ENCODE measurements at regions not wholly inside any gene's neighbourhood (a gene's known extent, or its start where the extent isn't known, plus 50 kb on each side); places are given as distances from the start of the nearest gene placed in this dataset.

- H3K4me3 ChIP-seq (ENCODE audit: low read depth, low read length) = no peak overlapping the region
- TF ChIP-seq MYC (IDR thresholded peaks at IDR 0.05; ENCODE audit: low read depth, low read length) (no peak), CTCF (IDR thresholded peaks at IDR 0.05; ENCODE audit: low read depth, low read length) (no peak), POLR2A (IDR thresholded peaks at IDR 0.05; ENCODE audit: extremely low read depth, insufficient read length) (no peak), MAX (IDR thresholded peaks at IDR 0.05; ENCODE audit: low read depth, low read length) (no peak)
- no peak for DNase-seq (ENCODE audit: low read depth)
Observed at GRCh38 chr2:8258406-8258805, 423.4 kb upstream of the ID2 start.

GRCh38 chr2:8259106-8259840, 422.6 kb upstream of the ID2 start:
- peak; percentile 27 for DNase-seq (ENCODE audit: low read depth)
- no peak overlapping the region for H3K4me3 ChIP-seq (ENCODE audit: low read depth, low read length)
- TF ChIP-seq MYC (IDR thresholded peaks at IDR 0.05; ENCODE audit: low read depth, low read length) = no peak
- no peak for TF ChIP-seq CTCF (IDR thresholded peaks at IDR 0.05; ENCODE audit: low read depth, low read length)
- no peak for TF ChIP-seq POLR2A (IDR thresholded peaks at IDR 0.05; ENCODE audit: extremely low read depth, insufficient read length)
- TF ChIP-seq MAX (IDR thresholded peaks at IDR 0.05; ENCODE audit: low read depth, low read length) = no peak

- no peak for DNase-seq (ENCODE audit: low read depth)
- no peak overlapping the region for H3K4me3 ChIP-seq (ENCODE audit: low read depth, low read length)
- TF ChIP-seq CTCF (IDR thresholded peaks at IDR 0.05; ENCODE audit: low read depth, low read length) = no peak
- TF ChIP-seq MYC (IDR thresholded peaks at IDR 0.05; ENCODE audit: low read depth, low read length) = no peak
- no peak for TF ChIP-seq MAX (IDR thresholded peaks at IDR 0.05; ENCODE audit: low read depth, low read length)
- no peak for TF ChIP-seq POLR2A (IDR thresholded peaks at IDR 0.05; ENCODE audit: extremely low read depth, insufficient read length)
Observed at GRCh38 chr2:8259841-8260178, 422.0 kb upstream of the ID2 start.

- TF ChIP-seq POLR2A (IDR thresholded peaks at IDR 0.05; ENCODE audit: extremely low read depth, insufficient read length) = no peak
- no peak for TF ChIP-seq MAX (IDR thresholded peaks at IDR 0.05; ENCODE audit: low read depth, low read length)
- TF ChIP-seq CTCF (IDR thresholded peaks at IDR 0.05; ENCODE audit: low read depth, low read length) = no peak
- no peak for TF ChIP-seq MYC (IDR thresholded peaks at IDR 0.05; ENCODE audit: low read depth, low read length)
- H3K4me3 ChIP-seq (ENCODE audit: low read depth, low read length) = no peak overlapping the region
- no peak for DNase-seq (ENCODE audit: low read depth)
Observed at GRCh38 chr2:8260213-8260612, 421.6 kb upstream of the ID2 start.

GRCh38 chr2:8263901-8264300, 418.0 kb upstream of the ID2 start:
- DNase-seq (ENCODE audit: low read depth) = no peak
- H3K4me3 ChIP-seq (ENCODE audit: low read depth, low read length) = no peak overlapping the region
- TF ChIP-seq CTCF (IDR thresholded peaks at IDR 0.05; ENCODE audit: low read depth, low read length) = no peak
- TF ChIP-seq MYC (IDR thresholded peaks at IDR 0.05; ENCODE audit: low read depth, low read length) = no peak
- TF ChIP-seq POLR2A (IDR thresholded peaks at IDR 0.05; ENCODE audit: extremely low read depth, insufficient read length) = no peak
- no peak for TF ChIP-seq MAX (IDR thresholded peaks at IDR 0.05; ENCODE audit: low read depth, low read length)

Measured in NB4 (cell line).